Transverse colon (tissue), 3 donors: ENCODE measurements at regions not wholly inside any gene's neighbourhood (a gene's known extent, or its start where the extent isn't known, plus 50 kb on each side); places are given as distances from the start of the nearest gene placed in this dataset.

Experiments used
- POLR2A ChIP-seq: fragments of 450-650 bp; IDR thresholded peaks from one replicate; pipeline ENCODE4 v1.6.1; 2016; ENCODE audit warnings: antibody characterized with exemption, mild to moderate bottlenecking, moderate library complexity
- TF ChIP-seq, protein P1 (sequence below), 5 experiments: fragments of 200-600 bp in 3 of 5; fragments of 450-650 bp in 2 of 5; sonication (generic) in 3 of 5; IDR thresholded peaks; 1 replicate in 2 of 5; 2 replicates in 3 of 5; pipeline ENCODE4 v1.5.1; 2016 to 2017; ENCODE audit warnings: antibody characterized with exemption in 5 of 5, inconsistent platforms in 3 of 5, mild to moderate bottlenecking in 2 of 5, moderate library complexity in 1 of 5

- TF ChIP-seq, protein P1, sequence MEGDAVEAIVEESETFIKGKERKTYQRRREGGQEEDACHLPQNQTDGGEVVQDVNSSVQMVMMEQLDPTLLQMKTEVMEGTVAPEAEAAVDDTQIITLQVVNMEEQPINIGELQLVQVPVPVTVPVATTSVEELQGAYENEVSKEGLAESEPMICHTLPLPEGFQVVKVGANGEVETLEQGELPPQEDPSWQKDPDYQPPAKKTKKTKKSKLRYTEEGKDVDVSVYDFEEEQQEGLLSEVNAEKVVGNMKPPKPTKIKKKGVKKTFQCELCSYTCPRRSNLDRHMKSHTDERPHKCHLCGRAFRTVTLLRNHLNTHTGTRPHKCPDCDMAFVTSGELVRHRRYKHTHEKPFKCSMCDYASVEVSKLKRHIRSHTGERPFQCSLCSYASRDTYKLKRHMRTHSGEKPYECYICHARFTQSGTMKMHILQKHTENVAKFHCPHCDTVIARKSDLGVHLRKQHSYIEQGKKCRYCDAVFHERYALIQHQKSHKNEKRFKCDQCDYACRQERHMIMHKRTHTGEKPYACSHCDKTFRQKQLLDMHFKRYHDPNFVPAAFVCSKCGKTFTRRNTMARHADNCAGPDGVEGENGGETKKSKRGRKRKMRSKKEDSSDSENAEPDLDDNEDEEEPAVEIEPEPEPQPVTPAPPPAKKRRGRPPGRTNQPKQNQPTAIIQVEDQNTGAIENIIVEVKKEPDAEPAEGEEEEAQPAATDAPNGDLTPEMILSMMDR (IDR thresholded peaks at IDR 0.05), result no peak
- no peak for TF ChIP-seq POLR2A
Measured at GRCh38 chr6:149267072-149267471, 50.4 kb upstream of the TAB2 start.
